ENCODE measurements at regions not wholly inside any gene's neighbourhood (a gene's known extent, or its start where the extent isn't known, plus 50 kb on each side); places are given as distances from the start of the nearest gene placed in this dataset.
"Not testable (repeated sequence)": the region's sequence is repeated elsewhere in the genome, so short reads cannot be mapped to it uniquely, and the experiment has no call there.

DNA sequence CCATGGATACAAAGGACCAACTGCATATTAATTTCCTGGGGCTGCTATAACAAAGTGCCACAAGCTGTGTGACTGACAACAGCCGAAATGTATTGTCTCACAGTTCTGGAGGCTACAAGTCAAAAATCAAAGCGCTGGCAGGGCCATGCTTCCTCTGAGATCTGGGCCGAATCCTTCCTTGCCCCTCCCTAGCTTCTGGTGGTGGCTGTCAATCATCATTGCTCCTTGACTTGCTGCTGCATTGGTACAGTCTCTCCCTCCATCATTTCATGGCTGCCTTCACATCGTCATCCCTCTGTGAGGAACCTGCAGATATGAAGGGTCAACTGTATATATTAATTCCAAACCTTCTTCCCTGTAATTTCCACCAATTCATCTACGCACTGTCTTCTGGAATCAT, 118.3 kb downstream of the EXOC5 start:
- CTCF ChIA-PET: no interaction called here
- POLR2A ChIA-PET: interaction anchor here (0.5 kb wide), 1 partner anchor 150 kb away, joined by 4 read pairs; no protein-coding TSS in a partner anchor

DNA sequence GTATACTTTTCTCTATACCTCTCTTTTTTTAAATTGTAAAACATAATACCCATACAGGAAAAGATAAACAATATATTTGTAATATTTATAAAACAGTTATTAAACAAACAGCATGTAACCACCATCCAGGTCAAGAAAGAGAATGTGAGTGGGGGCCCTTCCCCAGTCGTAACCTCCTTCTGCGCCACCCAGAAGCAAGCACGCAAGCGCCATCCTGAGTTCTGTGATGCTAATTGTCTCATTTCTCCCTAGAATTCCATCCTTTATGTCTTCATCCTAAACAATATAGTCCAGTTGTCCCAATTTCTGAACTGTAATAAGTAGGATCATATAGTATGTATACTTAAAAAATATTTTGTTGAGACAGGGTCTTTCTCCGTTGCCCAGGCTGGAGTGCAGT, 129.5 kb downstream of the EXOC5 start:
- ChIA-PET CTCF (no interaction called here), POLR2A (no interaction called here)

DNA sequence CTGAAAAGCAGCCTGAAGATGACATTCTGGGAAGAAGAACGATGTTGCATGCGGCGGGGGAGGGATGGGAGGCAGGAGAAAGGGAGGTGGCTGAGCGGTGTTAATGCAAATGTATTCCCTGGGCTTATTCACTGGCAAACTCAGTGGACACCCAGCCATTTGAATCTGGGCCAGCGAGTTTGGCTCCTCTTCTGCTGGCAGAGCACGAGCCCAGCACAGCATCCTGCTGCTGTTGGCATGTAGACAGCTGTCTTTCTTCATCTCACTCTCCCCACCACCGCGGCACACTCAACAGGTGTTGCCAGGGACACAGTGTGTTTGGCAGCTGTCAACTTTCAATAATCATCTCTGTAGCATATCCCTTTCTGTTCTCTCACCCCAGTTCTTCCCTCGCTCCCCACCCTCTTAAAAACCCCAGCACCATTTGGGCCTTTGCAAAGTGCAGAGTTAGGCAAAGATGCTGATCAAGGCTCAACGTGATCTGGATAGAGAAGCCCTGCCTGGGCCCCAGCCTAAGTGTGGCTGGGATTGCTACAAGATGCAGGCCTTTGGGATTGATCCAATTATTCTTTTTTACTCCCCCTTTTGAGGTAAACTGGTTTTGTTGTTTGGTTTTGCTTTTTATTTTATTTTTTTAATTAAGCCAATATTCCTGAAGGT, 131.9 kb downstream of the EXOC5 start:
- ChIA-PET CTCF (no interaction called here), POLR2A (interaction anchor here (0.8 kb wide), 1 partner anchor 537 kb away, joined by 4 read pairs; no protein-coding TSS in a partner anchor)

DNA sequence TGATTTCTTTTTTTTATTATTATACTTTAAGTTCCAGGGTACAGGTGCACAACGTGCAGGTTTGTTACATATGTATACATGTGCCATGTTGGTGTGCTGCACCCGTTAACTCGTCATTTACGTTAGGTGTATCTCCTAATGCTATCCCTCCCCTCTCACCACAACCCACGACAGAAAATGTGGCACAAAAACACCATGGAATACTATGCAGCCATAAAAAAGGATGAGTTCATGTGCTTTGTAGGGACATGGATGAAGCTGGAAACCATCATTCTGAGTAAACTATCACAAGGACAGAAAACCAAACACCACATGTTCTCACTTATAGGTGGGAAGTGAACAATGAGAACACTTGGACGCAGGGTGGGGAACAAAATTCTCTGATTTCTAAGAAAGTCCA, 140.9 kb downstream of the EXOC5 start:
- CTCF ChIA-PET, POLR2A ChIA-PET: not testable (repeated sequence)

DNA sequence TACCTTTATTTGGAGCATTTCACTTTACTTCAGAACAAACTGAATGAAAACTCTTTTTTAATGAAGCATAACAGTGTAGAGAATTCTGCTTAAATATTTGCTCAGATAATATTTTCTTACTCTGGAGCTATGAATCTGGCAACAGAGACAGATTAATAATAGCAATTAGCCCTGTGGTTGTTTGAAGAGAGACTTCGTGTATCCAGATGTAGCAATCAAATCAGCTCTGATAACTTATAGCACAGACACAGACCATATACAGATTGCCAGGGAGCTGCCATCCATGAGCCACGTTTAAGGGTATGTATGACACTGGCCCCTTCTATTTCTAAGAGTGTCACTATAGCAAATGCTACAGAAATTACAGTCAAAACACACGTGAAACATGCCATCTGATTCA, 146.6 kb downstream of the EXOC5 start:
- ChIA-PET CTCF (no interaction called here), POLR2A (no interaction called here)

DNA sequence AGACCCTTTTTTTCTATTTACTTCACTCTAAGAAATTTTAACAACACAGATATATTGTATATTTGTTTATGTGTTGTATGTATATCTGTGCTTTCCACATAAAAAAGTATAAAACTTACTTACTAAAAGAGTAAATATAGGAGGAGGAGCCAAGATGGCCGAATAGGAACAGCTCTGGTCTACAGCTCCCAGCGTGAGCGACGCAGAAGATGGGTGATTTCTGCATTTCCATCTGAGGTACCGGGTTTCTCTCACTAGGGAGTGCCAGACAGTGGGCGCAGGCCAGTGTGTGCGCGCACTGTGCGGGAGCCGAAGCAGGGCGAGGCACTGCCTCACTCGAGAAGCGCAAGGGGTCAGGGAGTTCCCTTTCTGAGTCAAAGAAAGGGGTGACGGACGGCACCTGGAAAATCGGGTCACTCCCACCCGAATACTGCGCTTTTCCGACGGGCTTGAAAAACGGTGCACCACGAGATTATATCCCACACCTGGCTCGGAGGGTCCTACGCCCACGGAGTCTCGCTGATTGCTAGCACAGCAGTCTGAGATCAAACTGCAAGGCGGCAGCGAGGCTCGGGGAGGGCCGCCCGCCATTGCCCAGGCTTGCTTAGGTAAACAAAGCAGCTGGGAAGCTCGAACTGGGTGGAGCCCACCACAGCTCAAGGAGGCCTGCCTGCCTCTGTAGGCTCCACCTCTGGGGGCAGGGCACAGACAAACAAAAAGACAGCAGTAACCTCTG, 156.5 kb downstream of the EXOC5 start:
- CTCF ChIA-PET: not testable (repeated sequence)

DNA sequence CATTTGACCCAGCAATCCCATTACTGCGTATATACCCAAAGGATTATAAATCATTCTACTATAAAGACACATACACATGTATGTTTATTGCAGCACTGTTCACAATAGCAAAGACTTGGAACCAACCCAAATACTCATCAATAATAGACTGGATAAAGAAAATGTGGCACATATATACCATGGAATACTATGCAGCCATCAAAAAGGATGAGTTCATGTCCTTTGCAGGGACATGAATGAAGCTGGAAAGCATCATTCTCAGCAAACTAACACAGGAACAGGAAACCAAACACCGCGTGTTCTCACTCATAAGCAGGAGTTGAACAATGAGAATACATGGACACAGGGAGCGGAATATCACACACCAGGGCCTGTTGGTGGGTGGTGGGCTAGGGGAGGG, 158.3 kb downstream of the EXOC5 start:
- POLR2A ChIA-PET, CTCF ChIA-PET: not testable (repeated sequence)

More for the DNA sequence above, 156.5 kb downstream of the EXOC5 start:
- POLR2A ChIA-PET: not testable (repeated sequence)

DNA sequence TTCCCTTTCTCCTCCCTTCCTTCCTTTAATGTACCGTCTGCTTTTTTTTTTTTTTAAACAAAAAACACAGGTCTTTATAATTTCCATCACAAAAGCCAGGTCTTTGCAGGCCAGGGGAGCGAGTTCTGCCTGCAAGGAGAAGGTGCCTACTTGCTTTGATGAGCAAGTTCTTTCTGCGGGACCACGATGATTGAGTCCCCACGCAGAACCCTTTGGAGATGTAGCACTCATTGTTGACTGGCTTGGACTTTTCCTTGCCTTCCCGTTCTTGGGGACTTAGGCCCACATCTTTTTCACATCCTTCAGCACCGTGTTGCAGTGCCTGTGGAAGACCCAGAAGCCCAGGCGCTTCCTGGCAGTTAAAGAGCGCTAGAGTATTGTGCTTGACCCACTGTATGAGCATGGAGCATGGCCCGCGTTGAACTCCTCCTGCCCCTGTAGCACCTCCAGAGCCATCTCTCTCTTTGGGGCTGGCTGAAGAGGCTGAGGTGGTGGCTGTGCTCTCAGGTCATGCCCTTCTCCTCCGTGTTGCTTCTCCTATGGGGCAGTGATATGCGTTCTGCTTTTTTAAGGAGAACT, 177.6 kb downstream of the EXOC5 start:
- ChIA-PET CTCF (no interaction called here), POLR2A (no interaction called here)

DNA sequence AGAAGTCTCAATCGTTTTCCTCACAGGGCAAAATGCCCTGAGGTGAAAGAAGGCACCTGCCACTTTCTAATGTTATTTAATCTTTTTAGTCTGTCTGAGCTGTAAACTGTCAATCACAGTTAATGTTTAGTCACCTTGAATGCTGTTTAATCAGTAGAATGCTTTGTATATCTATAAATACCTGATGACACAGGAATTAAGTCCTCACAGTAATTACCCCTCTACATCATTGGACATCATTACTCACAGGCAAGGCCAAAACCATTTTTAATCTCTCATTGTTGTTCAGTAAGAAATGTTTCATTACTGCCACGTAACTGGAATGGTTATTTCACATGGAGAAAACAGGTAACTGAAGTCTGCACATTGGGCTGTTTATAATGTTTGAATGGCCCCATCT, 178.8 kb downstream of the EXOC5 start:
- POLR2A ChIA-PET: no interaction called here
- CTCF ChIA-PET: no interaction called here

DNA sequence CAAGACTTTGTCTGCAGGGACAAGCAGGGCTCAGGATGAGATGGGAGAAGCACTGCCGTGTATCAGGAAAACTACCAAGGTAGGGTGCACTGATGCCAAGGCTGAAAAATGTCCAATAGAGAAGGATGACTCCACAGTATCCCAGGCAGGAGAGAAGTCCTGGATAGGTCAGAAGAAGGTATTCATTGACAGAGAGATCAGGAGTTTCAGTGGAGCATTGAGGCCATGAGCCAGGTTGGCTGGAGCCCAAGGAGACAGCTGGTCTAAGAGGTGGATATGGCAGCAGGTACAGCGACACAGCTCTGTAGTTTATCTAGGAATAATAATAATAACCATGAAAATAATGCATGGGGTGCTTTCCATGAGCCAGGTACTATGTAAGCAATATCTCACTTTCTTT, 180.9 kb downstream of the EXOC5 start:
- CTCF ChIA-PET: no interaction called here
- POLR2A ChIA-PET: no interaction called here

DNA sequence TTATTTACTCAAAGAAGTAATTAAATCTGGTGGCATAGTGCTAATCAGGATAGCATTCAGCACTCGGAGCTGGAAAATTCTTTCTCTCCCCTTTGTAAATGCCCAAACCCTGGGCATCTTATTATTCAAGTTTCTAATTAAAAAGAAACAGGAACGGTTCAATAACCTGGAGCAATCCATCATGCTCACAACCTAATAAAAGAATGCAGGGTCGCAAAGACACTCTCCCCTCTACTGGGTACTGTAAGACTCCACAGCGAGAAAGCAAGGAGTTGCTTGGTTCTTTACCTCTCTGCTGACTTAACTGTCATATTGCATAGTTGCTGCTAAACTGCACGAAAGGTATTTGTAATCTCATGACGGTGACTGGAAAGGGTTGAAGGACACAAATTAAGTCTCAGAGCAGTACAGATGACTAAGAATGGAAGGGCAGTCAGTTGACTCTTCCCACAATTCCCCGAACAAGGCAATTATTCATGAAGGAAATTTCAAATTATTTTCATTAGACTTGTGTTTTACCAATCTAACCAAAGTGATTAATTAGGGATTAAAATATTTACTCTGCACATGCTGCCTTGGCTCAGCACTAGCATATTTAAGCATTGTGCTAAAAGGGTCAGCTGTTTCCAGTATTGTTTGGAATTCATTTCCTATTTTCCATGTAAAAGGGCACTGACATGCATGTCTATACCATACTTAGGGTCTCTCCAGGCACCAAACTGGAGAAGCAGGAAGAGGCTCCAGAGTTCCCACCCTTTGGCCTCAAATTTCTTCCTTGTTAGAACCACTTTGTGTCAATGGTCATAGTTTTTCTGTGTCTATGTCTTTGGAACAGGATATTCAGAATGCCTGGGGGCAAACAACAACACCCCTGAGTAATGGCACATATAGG, 182.2 kb downstream of the EXOC5 start:
- POLR2A ChIA-PET: no interaction called here
- CTCF ChIA-PET: no interaction called here

DNA sequence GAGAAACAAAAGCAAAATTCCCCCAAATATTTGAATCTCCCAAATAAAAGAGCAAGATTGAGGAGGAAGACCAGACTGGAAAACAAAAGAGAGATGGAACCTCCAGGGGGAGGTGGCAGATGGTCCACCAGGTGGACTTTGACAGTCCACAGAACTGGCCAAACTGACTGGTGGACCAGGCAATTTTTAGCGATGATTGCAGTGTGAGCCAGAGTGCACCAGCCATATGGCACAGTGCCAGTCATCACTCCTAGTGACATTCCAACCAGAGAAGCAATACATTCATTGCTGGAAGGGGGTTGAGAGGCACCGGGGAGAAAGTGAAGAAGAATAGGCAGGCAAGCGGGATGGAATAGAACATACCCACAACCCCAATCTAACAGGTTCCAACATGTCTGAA, 182.9 kb downstream of the EXOC5 start:
- ChIA-PET CTCF (no interaction called here), POLR2A (no interaction called here)

DNA sequence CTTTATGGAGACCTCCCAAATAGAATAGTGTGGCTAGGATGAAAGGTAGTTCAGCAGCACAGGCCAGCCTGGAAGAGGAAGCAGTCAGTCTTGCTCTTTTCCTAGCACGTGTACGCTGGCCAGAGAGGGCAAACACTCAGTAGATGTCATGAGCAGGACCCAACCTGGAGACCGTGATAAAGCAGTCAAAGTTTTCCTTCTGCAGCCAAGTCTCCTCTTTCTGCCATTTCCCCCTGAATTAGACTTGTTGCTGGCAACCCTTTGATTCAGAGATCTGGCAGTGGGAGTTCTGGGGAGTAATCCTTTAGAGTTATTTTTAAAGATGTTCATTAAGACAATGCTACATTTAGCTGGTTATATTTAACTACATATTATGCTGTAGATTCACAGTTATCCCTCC, 183.7 kb downstream of the EXOC5 start:
- POLR2A ChIA-PET: no interaction called here
- CTCF ChIA-PET: no interaction called here

DNA sequence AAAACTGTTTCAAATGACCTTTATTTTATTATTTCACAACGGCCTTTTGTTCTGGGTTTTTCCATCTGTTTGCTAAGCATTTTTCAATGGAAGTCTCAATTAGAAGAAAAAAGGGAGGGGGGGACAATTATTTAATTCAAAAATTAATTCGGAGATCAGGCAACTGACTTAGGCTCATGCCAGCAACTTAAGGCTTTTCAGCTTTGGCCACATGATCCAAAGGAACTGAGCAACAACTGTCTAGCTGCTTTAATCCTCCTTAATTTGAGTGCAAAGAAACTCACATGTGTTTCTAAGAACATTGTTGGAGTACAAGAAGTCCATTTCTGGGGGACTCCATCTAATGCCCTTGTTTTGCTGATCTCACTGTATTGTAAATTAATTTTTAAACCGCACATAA, 188.0 kb downstream of the EXOC5 start:
- ChIA-PET CTCF (no interaction called here), POLR2A (no interaction called here)

DNA sequence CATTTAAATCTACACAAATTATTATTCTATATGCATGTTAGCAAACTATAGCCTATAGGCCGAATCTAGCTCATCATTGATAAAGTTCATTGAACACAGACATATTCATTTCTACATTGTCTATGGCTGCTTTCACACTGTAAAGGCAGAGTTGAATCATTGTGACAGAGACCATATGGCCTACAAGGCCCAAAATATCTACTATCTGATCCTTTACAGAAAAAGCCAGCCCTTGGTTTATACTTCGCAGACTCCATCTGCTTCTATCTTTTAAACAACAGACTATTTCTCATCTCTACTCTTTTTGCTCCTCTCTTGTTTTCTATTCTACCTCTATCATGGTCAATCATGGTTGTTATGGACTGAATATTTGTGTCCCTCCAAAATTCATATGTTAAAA, 190.7 kb downstream of the EXOC5 start:
- ChIA-PET CTCF (no interaction called here), POLR2A (no interaction called here)

DNA sequence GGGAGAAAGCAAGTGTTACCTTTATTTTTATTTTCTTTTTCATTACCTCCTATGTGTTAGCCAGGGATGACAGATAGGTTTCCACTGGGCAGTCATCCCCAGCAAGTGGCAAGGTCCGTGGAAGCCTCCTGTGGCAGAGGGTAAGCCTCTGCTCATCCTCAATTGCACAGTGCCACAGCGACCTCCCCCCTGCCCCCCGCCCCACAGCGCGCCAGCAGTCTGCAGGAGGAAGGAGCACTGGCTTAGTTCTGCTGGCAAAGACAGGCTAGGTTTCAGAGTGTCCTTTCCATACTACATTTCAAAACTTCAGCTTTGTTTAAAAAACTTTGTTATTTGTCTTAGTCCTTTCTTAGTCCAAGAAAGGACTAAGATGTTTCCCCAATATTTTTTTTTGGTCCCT, 194.7 kb downstream of the EXOC5 start:
- CTCF ChIA-PET: no interaction called here
- POLR2A ChIA-PET: interaction anchor here (0.7 kb wide), 1 partner anchor 149 kb away, joined by 4 read pairs; no protein-coding TSS in a partner anchor

DNA sequence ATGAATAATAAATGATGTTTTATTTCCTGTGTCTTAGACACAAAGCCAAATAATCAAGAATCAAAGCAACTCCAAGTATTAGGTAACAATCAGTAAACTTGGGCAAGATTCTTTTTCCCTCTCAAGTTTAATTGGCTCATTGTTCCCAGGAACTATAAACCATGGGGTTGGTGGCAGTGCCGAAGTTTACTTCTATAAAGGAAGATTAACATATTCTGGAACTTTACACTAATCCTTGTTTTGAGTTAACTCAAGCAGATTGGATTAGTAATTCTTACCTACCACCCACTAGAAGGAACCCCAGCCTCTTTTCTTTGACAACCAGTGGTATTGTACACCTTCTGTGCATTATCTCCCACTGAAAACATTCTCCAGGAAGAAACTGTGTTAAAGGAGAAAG, 197.1 kb downstream of the EXOC5 start:
- CTCF ChIA-PET: no interaction called here

DNA sequence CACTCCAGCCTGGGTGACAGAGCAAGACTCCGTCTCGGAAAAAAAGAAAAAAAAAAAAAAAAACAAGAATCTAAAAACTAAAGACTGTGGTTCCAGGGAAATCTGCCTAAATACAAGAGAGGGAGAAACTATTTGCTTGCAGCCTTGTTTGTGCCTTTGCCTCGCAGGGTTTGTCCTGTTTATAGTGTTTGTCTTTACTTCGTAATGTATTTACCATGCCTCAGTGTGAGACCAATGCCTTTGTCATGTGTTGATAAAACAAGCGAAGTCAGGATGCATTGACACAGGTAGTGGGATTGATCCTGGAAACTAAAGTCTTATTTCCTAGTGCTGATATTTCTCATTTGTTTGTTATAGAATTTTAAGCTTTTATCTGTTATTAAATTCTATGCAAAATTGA, 199.0 kb downstream of the EXOC5 start:
- POLR2A ChIA-PET: no interaction called here
- CTCF ChIA-PET: no interaction called here

More for the DNA sequence above, 197.1 kb downstream of the EXOC5 start:
- POLR2A ChIA-PET: no interaction called here

DNA sequence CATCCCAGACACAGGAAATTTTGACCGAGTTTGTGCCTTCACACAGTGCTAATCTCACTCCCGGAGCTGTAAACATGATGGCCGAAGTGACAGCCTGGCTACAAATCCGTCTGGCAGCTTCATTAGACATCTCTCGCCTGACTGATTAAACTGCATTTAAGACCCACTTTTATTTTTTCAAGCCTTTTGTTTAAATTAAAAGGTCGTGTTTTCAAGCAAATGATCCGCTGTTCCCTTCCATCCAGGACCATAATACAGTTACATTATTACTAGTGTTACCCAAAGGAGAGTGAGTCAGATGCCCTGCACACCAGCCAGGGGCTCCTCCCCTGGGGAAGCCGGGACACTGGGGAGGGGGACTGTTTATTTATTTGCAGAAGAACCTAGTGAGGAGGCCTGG, 200.2 kb downstream of the EXOC5 start:
- ChIA-PET POLR2A (no interaction called here), CTCF (no interaction called here)

DNA sequence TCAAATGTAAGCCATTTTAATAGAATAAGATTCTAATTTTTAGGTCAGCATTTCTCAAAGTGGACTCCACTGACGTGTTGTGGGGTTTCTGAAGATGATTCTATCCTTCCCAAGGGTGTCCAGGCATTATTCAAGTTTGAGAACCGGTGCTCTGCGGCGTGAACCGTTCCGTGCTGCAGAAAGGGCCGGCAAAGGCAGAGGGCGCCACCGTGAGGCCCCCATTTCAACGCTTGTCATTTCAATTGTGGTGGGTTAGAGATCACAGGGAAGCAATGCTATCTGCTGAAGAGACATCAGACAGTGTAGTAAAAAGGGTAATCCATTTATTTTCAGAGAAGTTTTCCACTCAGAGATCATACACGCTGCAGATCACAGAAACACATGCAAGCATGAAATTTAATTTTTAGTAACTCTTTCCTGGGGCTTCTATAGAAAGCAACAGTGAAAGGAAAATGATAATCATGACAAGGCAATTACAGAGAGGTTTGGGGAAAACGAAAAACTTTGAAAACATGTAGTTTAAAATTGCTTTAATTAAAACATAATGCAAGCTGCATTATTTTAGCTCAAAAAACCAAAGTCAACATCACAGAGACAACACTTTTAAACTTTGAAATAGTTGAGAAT, 201.7 kb downstream of the EXOC5 start:
- CTCF ChIA-PET: no interaction called here
- POLR2A ChIA-PET: no interaction called here
